ENCODE measurements at regions not wholly inside any gene's neighbourhood (a gene's known extent, or its start where the extent isn't known, plus 50 kb on each side); places are given as distances from the start of the nearest gene placed in this dataset.

- no peak for TF ChIP-seq CTCF (conservative IDR thresholded peaks at IDR 0.05 in 1 of 2, IDR thresholded peaks at IDR 0.05 in 1 of 2; ENCODE audit: low read depth in 1 of 2, low read length in 2 of 2)
- TF ChIP-seq EZH2 (IDR thresholded peaks at IDR 0.05; ENCODE audit: low read length, missing control alignments): no peak
Measured at GRCh38 chr18:28816155-28816554, 639.2 kb upstream of the CDH2 start.

Data from fibroblast of lung (primary cell).